ACC112 (cell line): ENCODE measurements at regions not wholly inside any gene's neighbourhood (a gene's known extent, or its start where the extent isn't known, plus 50 kb on each side); places are given as distances from the start of the nearest gene placed in this dataset.

ENCODE experiments used
- H2AFZ ChIP-seq: fragments of 200-600 bp; sonication (generic); one replicate; pipeline ENCODE4 v1.6.0; 2017; ENCODE audit warnings: antibody characterized with exemption, low read length; ENCODE audit not compliant: unreplicated experiment
- H3K27ac ChIP-seq: fragments of 200-600 bp; sonication (generic); 2 replicates; pipeline ENCODE4 v1.5.1; 2014; ENCODE audit warnings: low read depth, mild to moderate bottlenecking, antibody characterized with exemption, low read length, moderate library complexity
- H3K27me3 ChIP-seq: fragments of 200-600 bp; sonication (generic); 2 replicates; pipeline ENCODE4 v1.6.1; 2014; ENCODE audit warnings: mild to moderate bottlenecking, antibody characterized with exemption, low read length, moderate library complexity, mixed read lengths; ENCODE audit not compliant: insufficient read depth
- H3K36me3 ChIP-seq: fragments of 200-600 bp; sonication (generic); 2 replicates; pipeline ENCODE4 v1.6.1; 2016; ENCODE audit warnings: mild to moderate bottlenecking, antibody characterized with exemption, low read length, moderate library complexity, mixed read lengths; ENCODE audit not compliant: insufficient read depth
- H3K4me1 ChIP-seq: fragments of 200-600 bp; sonication (generic); one replicate; pipeline ENCODE4 v1.6.1; 2016; ENCODE audit warnings: low read length, mixed read lengths; ENCODE audit not compliant: insufficient read depth, unreplicated experiment, control insufficient read depth
- H3K4me3 ChIP-seq: fragments of 200-600 bp; sonication (generic); 2 replicates; pipeline ENCODE4 v1.5.1; 2014; ENCODE audit warnings: mild to moderate bottlenecking, low read depth, low read length
- H3K79me2 ChIP-seq: fragments of 200-600 bp; sonication (generic); one replicate; pipeline ENCODE4 v1.6.0; 2016; ENCODE audit warnings: low read length; ENCODE audit not compliant: control insufficient read depth, unreplicated experiment, insufficient read depth

DNA sequence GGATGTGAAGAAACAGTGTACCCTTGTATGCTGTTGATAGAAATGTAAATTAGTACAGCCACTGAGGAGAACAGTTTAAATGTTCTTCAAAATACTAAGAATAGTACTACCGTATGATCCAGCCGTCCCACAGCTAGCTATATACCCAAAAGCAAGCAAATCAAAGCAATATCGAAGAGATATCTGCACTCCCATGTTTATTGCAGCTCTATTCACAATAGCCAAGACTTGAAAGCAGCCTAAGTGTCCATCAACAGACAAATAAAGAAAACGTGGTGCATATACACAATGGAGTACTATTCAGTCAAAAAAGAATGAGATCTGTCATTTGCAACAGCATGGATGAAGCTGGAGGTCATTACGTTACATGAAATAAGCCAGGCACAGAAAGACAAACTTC lies 88.5 kb upstream of the SLC38A4 start:
- Histone ChIP-seq H3K4me1 (peaks cover 29% of the 10 kb centered on the region), H3K27me3 (no peaks in the 10 kb centered on the region), H3K27ac (no peak overlapping the region), H2AFZ (no peak overlapping the region), H3K36me3 (no peaks in the 10 kb centered on the region), H3K4me3 (no peak overlapping the region), H3K79me2 (no peaks in the 10 kb centered on the region)

DNA sequence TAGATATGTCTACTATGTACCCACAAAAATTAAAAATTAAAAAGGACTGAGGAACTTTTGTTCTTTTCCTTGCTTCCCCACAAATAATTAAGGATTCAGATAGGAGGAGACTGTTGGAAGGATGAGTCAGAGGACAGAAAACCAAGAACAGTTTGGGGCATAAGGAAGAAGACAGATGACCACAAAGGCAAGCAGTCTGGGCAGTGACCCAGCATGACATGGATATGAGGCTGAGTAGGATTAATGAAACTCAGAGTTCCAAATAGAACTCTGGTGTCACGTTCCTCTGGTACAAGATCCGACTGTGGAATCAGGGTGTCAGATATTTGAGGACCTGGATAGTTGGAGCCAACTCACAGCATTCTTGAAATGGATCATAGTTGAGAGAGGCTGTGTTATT lies 89.3 kb upstream of the SLC38A4 start:
- no peaks in the 10 kb centered on the region for H3K36me3 ChIP-seq
- H2AFZ ChIP-seq = peak overlapping the region; percentile 94
- H3K4me3 ChIP-seq = no peak overlapping the region
- peaks cover 29% of the 10 kb centered on the region for H3K4me1 ChIP-seq
- no peaks in the 10 kb centered on the region for H3K79me2 ChIP-seq
- H3K27me3 ChIP-seq = no peaks in the 10 kb centered on the region
- peak overlapping the region; percentile 54 for H3K27ac ChIP-seq

DNA sequence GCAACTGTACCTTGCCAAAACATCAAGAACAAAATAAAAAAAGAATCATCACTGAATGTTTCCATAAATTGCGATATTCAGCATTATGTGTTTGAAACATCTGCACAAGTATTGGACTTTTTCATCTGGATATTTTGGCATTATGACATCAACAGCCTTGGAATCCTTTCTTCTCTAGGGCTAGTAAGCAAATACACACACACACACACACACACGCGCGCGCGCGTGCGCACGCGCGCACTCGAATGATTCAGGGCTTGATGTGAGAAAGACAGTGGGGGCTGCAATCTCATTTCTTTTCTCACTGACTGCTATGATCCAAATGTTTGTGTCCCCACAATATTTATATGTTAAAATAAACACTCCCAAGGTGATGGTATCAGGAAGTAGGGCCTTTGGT lies 90.0 kb upstream of the SLC38A4 start:
- H3K4me3 ChIP-seq = no peak overlapping the region

GRCh38 chr12:46916796-46917419 lies 91.1 kb upstream of the SLC38A4 start:
- Histone ChIP-seq H3K27me3 (no peaks in the 10 kb centered on the region), H3K4me3 (no peak overlapping the region), H3K36me3 (no peaks in the 10 kb centered on the region), H3K27ac (peak overlapping the region; percentile 54; the same call in 1 of the 2 replicates), H3K79me2 (no peaks in the 10 kb centered on the region), H2AFZ (no peak overlapping the region), H3K4me1 (peaks cover 38% of the 10 kb centered on the region)

More for the DNA sequence above, 90.0 kb upstream of the SLC38A4 start:
- no peaks in the 10 kb centered on the region for H3K36me3 ChIP-seq
- no peak overlapping the region for H2AFZ ChIP-seq
- peaks cover 29% of the 10 kb centered on the region for H3K4me1 ChIP-seq
- no peaks in the 10 kb centered on the region for H3K79me2 ChIP-seq
- H3K27ac ChIP-seq = peak overlapping the region; percentile 54
- no peaks in the 10 kb centered on the region for H3K27me3 ChIP-seq

GRCh38 chr12:46917821-46918220 lies 92.0 kb upstream of the SLC38A4 start:
- no peak overlapping the region for H3K27ac ChIP-seq
- no peaks in the 10 kb centered on the region for H3K79me2 ChIP-seq
- H3K4me1 ChIP-seq = peaks cover 40% of the 10 kb centered on the region
- no peak overlapping the region for H2AFZ ChIP-seq
- no peaks in the 10 kb centered on the region for H3K36me3 ChIP-seq
- no peaks in the 10 kb centered on the region for H3K27me3 ChIP-seq
- H3K4me3 ChIP-seq = no peak overlapping the region

DNA sequence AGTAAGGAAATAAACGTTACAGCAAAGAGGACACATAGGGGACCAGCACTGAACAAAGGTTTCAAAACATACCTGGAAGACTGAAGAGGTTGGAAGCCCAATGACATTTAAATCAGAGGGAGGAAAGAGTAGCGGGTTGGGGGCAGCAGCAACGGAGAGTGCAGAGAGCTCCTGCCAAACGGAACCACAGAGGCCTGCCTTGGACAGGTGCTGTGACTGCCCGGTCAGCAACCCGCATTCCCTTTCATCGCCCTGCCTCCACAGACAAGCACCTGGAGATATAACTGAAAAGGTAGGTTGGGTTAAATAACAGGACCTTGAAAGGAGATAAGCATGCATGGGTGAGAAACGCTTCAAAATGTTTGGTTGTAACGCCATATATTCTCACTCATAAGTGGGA lies 92.8 kb upstream of the SLC38A4 start:
- no peak overlapping the region for H3K4me3 ChIP-seq
- no peak overlapping the region for H2AFZ ChIP-seq
- H3K36me3 ChIP-seq = no peaks in the 10 kb centered on the region
- no peak overlapping the region for H3K27ac ChIP-seq
- H3K4me1 ChIP-seq = peaks cover 40% of the 10 kb centered on the region
- H3K27me3 ChIP-seq = no peaks in the 10 kb centered on the region
- H3K79me2 ChIP-seq = no peaks in the 10 kb centered on the region

DNA sequence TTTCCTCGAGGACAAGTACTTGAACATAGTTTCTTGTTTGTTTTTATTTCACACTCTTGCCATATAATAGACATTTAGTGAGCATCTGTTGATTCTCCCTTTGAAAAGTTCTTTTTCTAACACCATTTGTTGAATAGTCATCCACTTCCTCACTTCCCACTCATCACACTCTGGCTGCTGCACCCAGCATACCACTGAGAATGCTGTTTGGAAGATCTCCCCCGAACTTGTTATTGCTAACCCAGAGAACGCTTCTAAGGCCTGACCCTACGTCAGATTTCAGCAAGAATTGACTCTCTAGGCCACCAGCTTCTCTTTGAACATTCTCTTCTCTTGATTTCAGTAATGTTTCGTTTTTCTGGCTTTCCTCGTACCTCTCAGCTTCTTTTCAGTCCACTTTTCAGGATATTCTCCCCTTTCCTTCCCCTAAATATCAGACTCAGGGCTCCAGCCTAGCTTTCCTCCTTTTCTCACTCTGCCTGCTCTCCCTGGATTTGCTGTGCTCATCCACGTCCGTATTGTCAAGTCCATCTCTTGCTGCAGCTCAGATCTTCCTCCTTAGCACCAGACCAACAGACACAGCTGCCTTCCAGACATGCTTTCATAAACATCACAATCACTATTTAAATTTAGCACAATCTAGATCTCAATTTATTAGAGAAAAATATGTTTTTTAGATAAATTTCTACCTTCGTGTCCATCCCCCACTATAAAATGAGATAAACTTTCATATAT lies 94.0 kb upstream of the SLC38A4 start:
- peaks cover 36% of the 10 kb centered on the region for H3K4me1 ChIP-seq
- H2AFZ ChIP-seq = peak overlapping the region; percentile 29
- H3K4me3 ChIP-seq = no peak overlapping the region
- no peaks in the 10 kb centered on the region for H3K79me2 ChIP-seq
- no peaks in the 10 kb centered on the region for H3K27me3 ChIP-seq
- no peak overlapping the region for H3K27ac ChIP-seq
- H3K36me3 ChIP-seq = no peaks in the 10 kb centered on the region

- no peaks in the 10 kb centered on the region for H3K79me2 ChIP-seq
- no peaks in the 10 kb centered on the region for H3K27me3 ChIP-seq
- no peaks in the 10 kb centered on the region for H3K36me3 ChIP-seq
Measured at GRCh38 chr12:46920499-46920898, 94.7 kb upstream of the SLC38A4 start.

DNA sequence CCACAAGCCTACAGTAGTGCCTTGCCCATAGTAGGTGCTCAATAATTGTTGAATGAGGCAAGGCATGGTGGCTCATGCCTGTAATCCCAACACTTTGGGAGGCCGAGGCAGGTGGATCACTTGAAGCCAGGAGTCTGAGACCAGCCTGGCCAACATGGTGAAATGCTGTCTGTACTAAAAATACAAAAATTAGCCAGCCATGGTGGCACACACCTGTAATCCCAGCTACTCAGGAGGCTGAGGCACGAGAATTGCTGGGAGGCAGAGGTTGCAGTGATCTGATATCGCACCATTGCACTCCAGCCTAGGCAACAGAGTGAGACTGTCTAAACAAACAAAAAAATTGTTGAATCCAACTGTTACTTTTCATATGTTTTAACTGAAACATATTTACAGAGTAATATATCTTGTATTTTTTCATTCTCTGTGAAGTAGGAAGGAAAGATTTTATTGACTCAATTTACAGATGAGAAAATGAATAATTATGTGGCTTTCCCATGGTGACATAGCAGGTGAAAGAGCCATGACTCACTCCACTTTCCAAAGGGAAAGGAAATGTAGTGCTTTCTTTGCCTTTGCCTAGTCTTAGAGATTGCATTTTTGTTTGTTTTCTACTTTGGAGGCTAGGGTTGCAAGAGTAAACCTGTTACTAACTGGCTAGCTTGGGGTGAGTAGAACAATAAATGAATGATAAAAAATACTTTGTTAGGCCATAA lies 95.4 kb upstream of the SLC38A4 start:
- Histone ChIP-seq H3K4me3 (no peak overlapping the region), H2AFZ (no peak overlapping the region), H3K27me3 (no peaks in the 10 kb centered on the region), H3K27ac (peak overlapping the region; percentile 65), H3K4me1 (peaks cover 23% of the 10 kb centered on the region), H3K36me3 (no peaks in the 10 kb centered on the region), H3K79me2 (no peaks in the 10 kb centered on the region)

More at GRCh38 chr12:46920499-46920898, 94.7 kb upstream of the SLC38A4 start:
- no peak overlapping the region for H3K27ac ChIP-seq
- H2AFZ ChIP-seq = no peak overlapping the region
- no peak overlapping the region for H3K4me3 ChIP-seq
- H3K4me1 ChIP-seq = peaks cover 30% of the 10 kb centered on the region

GRCh38 chr12:46921764-46922133 lies 96.0 kb upstream of the SLC38A4 start:
- Histone ChIP-seq H3K36me3 (no peaks in the 10 kb centered on the region), H3K4me1 (peaks cover 17% of the 10 kb centered on the region), H3K4me3 (no peak overlapping the region), H3K27me3 (no peaks in the 10 kb centered on the region), H3K27ac (peak overlapping the region; percentile 65), H3K79me2 (no peaks in the 10 kb centered on the region), H2AFZ (no peak overlapping the region)
